D721Med (cell line): ENCODE measurements at regions not wholly inside any gene's neighbourhood (a gene's known extent, or its start where the extent isn't known, plus 50 kb on each side); places are given as distances from the start of the nearest gene placed in this dataset.

ENCODE experiments used
- DNase-seq: peaks from one replicate; pipeline ENCODE4 v3.0.0; 2011; ENCODE audit warnings: low spot score; ENCODE audit not compliant: insufficient read length
- FAIRE-seq: peaks from 2 replicates; lab custom pipeline; 2011; peaks lifted over from hg19 to GRCh38; lab: Jason Lieb, UNC
- CTCF ChIP-seq: IDR thresholded peaks from 2 replicates; pipeline ENCODE4 v1.5.1; 2012; ENCODE audit warnings: mild to moderate bottlenecking, control low read depth; ENCODE audit not compliant: insufficient read depth; ENCODE audit errors: missing control alignments

- DNase-seq (no peak), FAIRE-seq (no peak)
- no peak for TF ChIP-seq CTCF
Observed at GRCh38 chr18:8980496-8980895, 122.0 kb upstream of the NDUFV2 start.

GRCh38 chr18:8980918-8981317 is 121.6 kb upstream of the NDUFV2 start:
- no peak for TF ChIP-seq CTCF
- DNase-seq (no peak), FAIRE-seq (no peak)

- DNase-seq, result no peak
- peak; percentile 91 for FAIRE-seq
- TF ChIP-seq CTCF, result peak; percentile 47
Observed at GRCh38 chr18:8982416-8983183, 119.9 kb upstream of the NDUFV2 start.

- DNase-seq (no peak), FAIRE-seq (no peak)
- TF ChIP-seq CTCF, result no peak
Observed at GRCh38 chr18:8983195-8983594, 119.3 kb upstream of the NDUFV2 start.

- DNase-seq, result no peak
- TF ChIP-seq CTCF, result no peak
- FAIRE-seq, result no peak
Observed at GRCh38 chr18:8984131-8984721, 118.3 kb upstream of the NDUFV2 start.

GRCh38 chr18:8987241-8987640 is 115.3 kb upstream of the NDUFV2 start:
- DNase-seq (no peak), FAIRE-seq (no peak)
- TF ChIP-seq CTCF, result no peak

- peak; percentile 44 for DNase-seq
- FAIRE-seq, result peak; percentile 56
- peak; percentile 92 for TF ChIP-seq CTCF
Observed at GRCh38 chr18:8988260-8988871, 114.1 kb upstream of the NDUFV2 start.
